ACC112 (cell line): ENCODE measurements at regions not wholly inside any gene's neighbourhood (a gene's known extent, or its start where the extent isn't known, plus 50 kb on each side); places are given as distances from the start of the nearest gene placed in this dataset.

Experiments
- H2AFZ ChIP-seq: fragments of 200-600 bp; sonication (generic); one replicate; pipeline ENCODE4 v1.6.0; 2017; ENCODE audit warnings: antibody characterized with exemption, low read length; ENCODE audit not compliant: unreplicated experiment
- H3K27ac ChIP-seq: fragments of 200-600 bp; sonication (generic); 2 replicates; pipeline ENCODE4 v1.5.1; 2014; ENCODE audit warnings: low read depth, mild to moderate bottlenecking, antibody characterized with exemption, low read length, moderate library complexity
- H3K27me3 ChIP-seq: fragments of 200-600 bp; sonication (generic); 2 replicates; pipeline ENCODE4 v1.6.1; 2014; ENCODE audit warnings: mild to moderate bottlenecking, antibody characterized with exemption, low read length, moderate library complexity, mixed read lengths; ENCODE audit not compliant: insufficient read depth
- H3K36me3 ChIP-seq: fragments of 200-600 bp; sonication (generic); 2 replicates; pipeline ENCODE4 v1.6.1; 2016; ENCODE audit warnings: mild to moderate bottlenecking, antibody characterized with exemption, low read length, moderate library complexity, mixed read lengths; ENCODE audit not compliant: insufficient read depth
- H3K4me1 ChIP-seq: fragments of 200-600 bp; sonication (generic); one replicate; pipeline ENCODE4 v1.6.1; 2016; ENCODE audit warnings: low read length, mixed read lengths; ENCODE audit not compliant: insufficient read depth, unreplicated experiment, control insufficient read depth
- H3K4me3 ChIP-seq: fragments of 200-600 bp; sonication (generic); 2 replicates; pipeline ENCODE4 v1.5.1; 2014; ENCODE audit warnings: mild to moderate bottlenecking, low read depth, low read length
- H3K79me2 ChIP-seq: fragments of 200-600 bp; sonication (generic); one replicate; pipeline ENCODE4 v1.6.0; 2016; ENCODE audit warnings: low read length; ENCODE audit not compliant: control insufficient read depth, unreplicated experiment, insufficient read depth

DNA sequence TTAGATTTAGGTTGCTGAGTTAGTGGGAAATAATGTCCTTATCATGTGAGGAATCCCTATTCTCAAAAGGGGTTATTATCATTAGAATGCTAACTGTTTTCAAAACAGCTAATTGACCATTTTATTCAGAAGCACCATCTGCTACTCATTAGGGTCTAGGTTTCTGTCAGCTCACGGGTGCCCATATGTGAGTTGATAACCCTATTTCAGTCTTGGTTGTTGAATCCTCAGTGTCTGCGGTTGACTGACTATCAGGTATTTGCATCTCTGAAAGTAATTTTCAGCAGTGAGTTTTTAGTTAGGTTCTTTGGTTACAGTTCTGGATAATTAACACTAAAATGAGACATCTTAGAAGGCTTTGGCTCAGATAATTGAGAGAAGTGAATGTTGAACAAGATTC is 1404.0 kb downstream of the AACS start:
- H3K4me3 ChIP-seq, result no peak overlapping the region
- no peaks in the 10 kb centered on the region for H3K79me2 ChIP-seq
- H3K27me3 ChIP-seq, result no peaks in the 10 kb centered on the region
- H3K4me1 ChIP-seq, result peaks cover 1% of the 10 kb centered on the region
- no peaks in the 10 kb centered on the region for H3K36me3 ChIP-seq
- no peak overlapping the region for H3K27ac ChIP-seq
- H2AFZ ChIP-seq, result no peak overlapping the region

DNA sequence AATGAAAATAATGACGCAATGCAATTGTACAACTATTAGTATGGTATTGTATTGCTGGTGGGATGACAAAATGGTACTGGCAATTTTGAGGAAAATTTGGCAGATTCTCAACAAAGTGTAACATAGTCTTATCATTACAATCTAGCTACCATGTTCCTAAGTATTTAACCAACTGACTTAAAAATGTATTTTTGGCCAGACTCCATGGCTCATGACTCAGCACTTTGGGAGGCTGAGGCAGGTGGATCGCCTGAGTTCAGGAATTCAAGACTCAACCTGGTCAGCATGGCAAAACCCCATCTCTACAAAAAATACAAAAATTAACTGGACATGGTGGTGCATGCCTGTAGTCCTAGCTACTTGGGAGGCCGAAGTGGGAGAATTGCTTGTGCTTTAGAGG is 1409.5 kb downstream of the AACS start:
- Histone ChIP-seq H3K27ac (no peak overlapping the region), H2AFZ (no peak overlapping the region), H3K4me3 (no peak overlapping the region), H3K27me3 (no peaks in the 10 kb centered on the region), H3K36me3 (no peaks in the 10 kb centered on the region), H3K79me2 (no peaks in the 10 kb centered on the region), H3K4me1 (no peaks in the 10 kb centered on the region)

DNA sequence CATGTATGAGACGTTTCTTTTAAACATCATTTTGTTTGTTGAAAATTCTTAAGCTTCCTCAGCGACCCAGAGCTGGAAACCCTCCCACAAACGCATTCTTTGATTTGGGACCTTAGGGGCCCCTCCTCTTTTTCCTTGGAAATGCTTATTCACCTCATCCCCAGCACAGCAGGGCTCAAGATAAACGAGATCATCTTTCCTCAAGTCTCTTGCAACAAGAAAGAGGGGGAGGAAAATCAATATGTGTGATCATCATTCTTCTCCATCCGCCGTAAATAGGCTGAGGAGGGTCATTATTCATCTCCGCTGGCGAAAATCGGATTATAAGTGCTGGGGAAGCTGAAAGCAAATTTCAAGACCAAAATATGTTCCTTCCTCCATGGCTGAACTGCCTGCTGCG is 1415.2 kb downstream of the AACS start:
- Histone ChIP-seq H3K79me2 (no peaks in the 10 kb centered on the region), H3K36me3 (no peaks in the 10 kb centered on the region), H2AFZ (no peak overlapping the region), H3K27me3 (no peaks in the 10 kb centered on the region), H3K4me3 (no peak overlapping the region), H3K27ac (no peak overlapping the region), H3K4me1 (peaks cover 24% of the 10 kb centered on the region)

DNA sequence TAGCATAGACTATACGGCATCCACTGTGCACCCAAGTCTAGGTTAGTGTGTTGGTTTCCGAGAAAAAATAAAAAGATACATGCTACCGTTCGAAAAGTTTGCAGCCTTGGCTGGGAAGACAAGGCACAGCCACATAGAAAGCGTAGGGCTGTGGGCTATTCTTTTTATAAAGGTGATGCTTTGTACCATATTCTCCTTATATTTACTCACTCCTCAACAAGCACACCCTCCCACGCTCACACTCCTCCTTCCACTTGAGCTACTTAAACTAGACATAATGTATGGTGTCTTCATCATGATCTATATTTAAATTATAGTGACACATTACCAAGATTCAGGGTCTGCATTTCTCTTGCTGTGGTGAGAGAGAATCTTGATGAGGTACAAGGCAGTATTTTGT is 1416.5 kb downstream of the AACS start:
- Histone ChIP-seq H3K27me3 (no peaks in the 10 kb centered on the region), H3K79me2 (no peaks in the 10 kb centered on the region), H2AFZ (no peak overlapping the region), H3K4me3 (no peak overlapping the region; the same call in 1 of the 2 replicates), H3K4me1 (peaks cover 24% of the 10 kb centered on the region), H3K27ac (peak overlapping the region; percentile 71), H3K36me3 (no peaks in the 10 kb centered on the region)

- no peaks in the 10 kb centered on the region for H3K79me2 ChIP-seq
- peak overlapping the region; percentile 85 for H3K27ac ChIP-seq
- peaks cover 24% of the 10 kb centered on the region for H3K4me1 ChIP-seq
- no peaks in the 10 kb centered on the region for H3K27me3 ChIP-seq
- H3K4me3 ChIP-seq, result peak overlapping the region; percentile 19; the same call in 1 of the 2 replicates
- H3K36me3 ChIP-seq, result no peaks in the 10 kb centered on the region
- H2AFZ ChIP-seq, result peak overlapping the region; percentile 29
These were observed 1417.1 kb downstream of the AACS start for GRCh38 chr12:126482238-126482889.

DNA sequence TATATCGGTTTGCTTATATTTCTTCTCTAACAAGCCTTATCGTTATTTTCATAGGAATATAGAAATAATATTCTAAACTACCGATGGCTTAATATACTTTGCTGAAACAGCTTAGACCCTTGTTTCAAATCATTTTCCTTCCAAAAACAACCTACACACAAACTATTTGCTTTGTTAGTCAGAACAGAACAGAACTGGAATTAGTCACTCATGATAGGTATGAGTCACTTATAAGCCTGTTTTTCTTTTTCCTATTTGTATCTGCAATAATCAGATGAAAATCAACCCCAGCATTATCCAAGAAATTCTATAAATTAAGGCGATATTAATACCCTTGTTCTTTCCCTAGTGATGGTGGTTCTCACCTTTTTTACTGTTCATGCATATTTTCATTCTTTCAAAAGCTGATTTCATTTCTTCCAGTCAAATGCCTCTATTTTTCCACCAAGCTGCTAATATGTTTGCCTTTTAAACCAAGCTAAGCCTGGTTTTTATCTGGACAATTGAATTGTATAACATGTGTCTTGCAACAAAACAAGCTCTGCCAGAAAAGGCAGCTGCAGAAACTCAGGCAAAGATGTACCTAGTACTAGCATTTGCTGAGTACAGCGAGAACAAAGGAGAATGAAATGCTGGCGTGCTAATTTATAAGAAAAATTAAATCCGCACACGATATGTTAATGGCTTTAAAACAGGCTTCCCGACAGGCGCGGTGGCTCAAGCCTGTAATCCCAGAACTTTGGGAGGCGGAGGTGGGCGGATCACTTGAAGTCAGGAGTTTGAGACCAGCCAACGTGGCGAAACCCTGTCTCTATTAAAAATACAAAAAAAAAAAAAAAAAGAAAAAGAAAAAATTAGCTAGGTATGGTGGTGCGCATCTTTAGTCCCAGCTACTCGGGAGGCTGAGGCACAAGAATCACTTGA is 1418.2 kb downstream of the AACS start:
- H3K27ac ChIP-seq, result peak overlapping the region; percentile 85
- H3K4me3 ChIP-seq, result peak overlapping the region; percentile 19
- peak overlapping the region; percentile 29 for H2AFZ ChIP-seq
- H3K36me3 ChIP-seq, result no peaks in the 10 kb centered on the region
- H3K27me3 ChIP-seq, result no peaks in the 10 kb centered on the region
- H3K4me1 ChIP-seq, result peaks cover 24% of the 10 kb centered on the region
- H3K79me2 ChIP-seq, result no peaks in the 10 kb centered on the region

DNA sequence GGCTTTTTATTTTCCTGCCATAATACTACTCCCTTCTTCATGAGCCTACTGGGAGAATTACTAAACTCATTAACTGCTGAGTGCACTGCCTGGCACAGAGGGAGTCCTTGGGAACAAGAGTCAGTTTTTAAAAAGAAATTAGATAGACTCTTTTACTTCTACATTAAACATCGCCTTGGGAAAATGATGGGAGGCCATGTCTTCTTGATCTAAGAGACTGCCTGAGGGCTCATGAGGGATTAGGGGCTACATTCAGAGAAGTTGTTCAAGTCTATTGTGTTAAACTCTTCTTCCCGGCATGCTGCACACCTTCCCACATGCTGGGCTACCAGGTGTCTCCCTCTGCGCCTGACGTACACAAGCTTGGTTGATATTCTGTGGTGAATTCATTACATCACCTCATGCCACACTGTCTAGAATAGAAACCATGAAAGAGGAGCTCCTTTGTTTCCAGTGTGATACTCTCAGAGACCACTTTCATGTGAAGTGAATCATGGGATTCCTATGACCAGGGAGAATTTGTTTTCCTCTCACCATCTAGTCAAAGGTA is 1422.3 kb downstream of the AACS start:
- Histone ChIP-seq H3K4me1 (peaks cover 16% of the 10 kb centered on the region), H3K79me2 (no peaks in the 10 kb centered on the region), H2AFZ (no peak overlapping the region), H3K4me3 (no peak overlapping the region), H3K27me3 (no peaks in the 10 kb centered on the region), H3K36me3 (no peaks in the 10 kb centered on the region), H3K27ac (no peak overlapping the region)

DNA sequence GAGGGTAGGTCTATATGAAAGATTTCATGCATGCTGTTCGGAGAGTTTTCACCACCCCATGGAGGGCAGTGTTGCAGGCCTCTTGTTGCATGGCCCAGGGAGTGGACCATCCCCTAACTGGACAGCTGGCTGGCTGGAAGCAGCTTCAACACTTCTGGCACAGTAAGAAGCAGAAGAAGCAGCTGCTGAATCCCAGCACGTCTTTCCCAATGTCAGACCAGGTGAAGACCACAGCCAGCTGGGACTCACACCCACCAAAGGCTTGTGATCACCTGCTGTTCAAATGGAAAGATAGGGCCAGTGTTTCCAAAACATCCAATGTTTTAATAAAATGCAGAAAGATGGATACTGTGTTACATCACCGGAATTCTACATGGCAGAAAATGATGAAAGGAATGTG is 1423.6 kb downstream of the AACS start:
- Histone ChIP-seq H2AFZ (no peak overlapping the region), H3K36me3 (no peaks in the 10 kb centered on the region), H3K27me3 (no peaks in the 10 kb centered on the region), H3K4me3 (no peak overlapping the region), H3K4me1 (peaks cover 18% of the 10 kb centered on the region), H3K27ac (no peak overlapping the region), H3K79me2 (no peaks in the 10 kb centered on the region)

DNA sequence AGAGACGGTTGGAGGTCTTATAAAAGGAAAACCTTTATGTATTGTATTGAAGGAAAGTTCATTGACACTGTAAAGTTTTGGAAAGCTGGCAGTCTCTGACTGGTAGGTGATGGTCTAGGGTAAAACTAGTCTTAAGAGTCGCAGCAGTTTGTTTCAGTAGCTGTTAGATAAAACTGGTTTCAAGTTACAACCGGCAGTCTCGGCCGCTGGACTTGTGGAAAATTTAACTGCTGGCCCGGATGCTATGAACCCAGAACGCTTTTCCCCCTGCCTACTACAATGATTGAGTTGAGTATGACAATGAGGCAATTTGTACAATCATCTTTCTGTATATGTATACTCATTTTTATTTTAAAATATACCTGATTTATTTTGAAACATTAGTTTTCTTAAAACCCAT is 1426.9 kb downstream of the AACS start:
- Histone ChIP-seq H2AFZ (no peak overlapping the region), H3K36me3 (no peaks in the 10 kb centered on the region)

DNA sequence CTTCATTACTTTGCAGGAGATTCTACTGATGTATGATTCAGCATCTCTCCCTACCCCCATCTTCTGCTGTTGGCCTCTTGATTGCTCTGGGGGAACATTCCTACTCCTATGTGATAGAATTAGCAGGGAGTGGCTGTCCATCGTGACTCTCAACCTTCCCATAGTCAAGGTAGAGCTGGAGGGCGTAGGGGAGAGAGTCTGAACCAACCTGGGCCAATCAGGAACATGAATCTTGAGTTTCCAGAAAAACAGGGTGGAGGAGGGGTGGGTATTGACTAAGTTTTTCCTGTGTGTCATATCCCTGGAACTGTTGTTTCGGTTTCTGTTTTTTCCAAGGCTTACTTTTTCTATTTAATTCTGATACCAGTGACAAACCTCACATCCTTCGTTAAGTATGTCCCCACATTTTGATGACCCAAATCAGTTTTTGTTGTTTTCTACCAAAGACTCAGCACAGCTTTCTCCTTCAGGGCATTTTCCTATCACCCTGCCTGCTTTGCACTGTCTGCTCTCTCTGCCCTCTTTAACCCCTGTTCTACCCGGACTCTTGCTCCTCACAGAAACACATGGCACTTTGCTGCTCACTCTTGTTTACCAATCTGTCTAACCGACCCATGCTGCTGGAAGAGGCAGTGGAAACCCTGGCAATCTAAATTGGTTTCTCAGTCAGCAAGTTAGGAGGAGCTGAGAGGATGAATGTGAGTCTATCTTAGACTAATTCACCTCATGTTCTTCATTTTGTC is 1428.3 kb downstream of the AACS start:
- Histone ChIP-seq H3K4me3 (peak overlapping the region; percentile 58), H3K36me3 (no peaks in the 10 kb centered on the region), H2AFZ (peak overlapping the region; percentile 98), H3K79me2 (no peaks in the 10 kb centered on the region), H3K27me3 (no peaks in the 10 kb centered on the region), H3K4me1 (peaks cover 15% of the 10 kb centered on the region), H3K27ac (peak overlapping the region; percentile 73)

More for the DNA sequence above, 1426.9 kb downstream of the AACS start:
- Histone ChIP-seq H3K79me2 (no peaks in the 10 kb centered on the region), H3K4me3 (no peak overlapping the region), H3K4me1 (peaks cover 15% of the 10 kb centered on the region), H3K27ac (no peak overlapping the region), H3K27me3 (no peaks in the 10 kb centered on the region)
